Kidney (tissue), 13 donors: ENCODE measurements at regions not wholly inside any gene's neighbourhood (a gene's known extent, or its start where the extent isn't known, plus 50 kb on each side); places are given as distances from the start of the nearest gene placed in this dataset.
A peak's percentile ranks its signal among the peaks of the same experiment; 100 is the strongest.

ENCODE experiments used
- DNase-seq, 5 donors: peaks; one replicate each; pipeline ENCODE4 v3.0.0-alpha.2; 2013 to 2020
- FAIRE-seq: peaks from 2 replicates; lab custom pipeline; 2012; peaks lifted over from hg19 to GRCh38; lab: Jason Lieb, UNC
- H3K27ac ChIP-seq, 2 donors: one replicate each; pipeline ENCODE4 v1.7.0; 2013; ENCODE audit warnings: low read depth in 2 of 2, low read length in 2 of 2, inconsistent platforms in 1 of 2
- H3K27me3 ChIP-seq: one replicate; pipeline ENCODE4 v1.7.1; 2013; ENCODE audit warnings: low read length, inconsistent platforms; ENCODE audit not compliant: control insufficient read depth, insufficient read depth
- H3K36me3 ChIP-seq, 3 donors: one replicate each; pipeline versions ENCODE4 v1.7.0 to v1.7.1; 2013; ENCODE audit warnings: low read length in 3 of 3, control low read depth in 1 of 3, inconsistent platforms in 1 of 3; ENCODE audit not compliant: insufficient read depth in 3 of 3, control insufficient read depth in 2 of 3
- H3K4me1 ChIP-seq, 3 donors: one replicate each; pipeline versions ENCODE4 v1.7.0 to v1.7.1; 2013; ENCODE audit warnings: low read length in 3 of 3, inconsistent platforms in 1 of 3, low read depth in 1 of 3; ENCODE audit not compliant: control insufficient read depth in 2 of 3, insufficient read depth in 2 of 3
- H3K4me3 ChIP-seq, 3 donors: one replicate each; pipeline versions ENCODE4 v1.7.0 to v1.8.1; 2013; ENCODE audit warnings: low read length in 3 of 3, control low read depth in 1 of 3, inconsistent platforms in 1 of 3
- H3K9ac ChIP-seq, 3 donors: one replicate each; pipeline versions ENCODE4 v1.7.0 to v1.7.1; 2013; ENCODE audit warnings: low read length in 3 of 3, control low read depth in 1 of 3, inconsistent platforms in 1 of 3
- H3K9me3 ChIP-seq, 3 donors: one replicate each; pipeline versions ENCODE4 v1.7.0 to v1.7.1; 2013; ENCODE audit warnings: low read length in 3 of 3, control low read depth in 1 of 3, inconsistent platforms in 1 of 3; ENCODE audit not compliant: control insufficient read depth in 2 of 3, insufficient read depth in 1 of 3
- intact Hi-C: fragments of 100-400 bp; cut with DNase I; formaldehyde crosslinking; loops from one replicate; pipeline ENCODE4 v1.11.1; 2022
- TF ChIP-seq, protein P1 (sequence below): IDR thresholded peaks from 3 replicates; pipeline ENCODE4 v1.5.1; 2012; ENCODE audit warnings: mild to moderate bottlenecking, moderate library complexity, borderline replicate concordance; ENCODE audit not compliant: insufficient read depth; ENCODE audit errors: extremely low read depth
- donor health status: control.
- donor health status: control.
- donor health status: control.
- donor health status: control.
- donor health status: control.
- donor health status: DM: yes; HTN: yes; CAD: no.
- donor health status: Normal renal cell carcinoma (clear cell type).

DNA sequence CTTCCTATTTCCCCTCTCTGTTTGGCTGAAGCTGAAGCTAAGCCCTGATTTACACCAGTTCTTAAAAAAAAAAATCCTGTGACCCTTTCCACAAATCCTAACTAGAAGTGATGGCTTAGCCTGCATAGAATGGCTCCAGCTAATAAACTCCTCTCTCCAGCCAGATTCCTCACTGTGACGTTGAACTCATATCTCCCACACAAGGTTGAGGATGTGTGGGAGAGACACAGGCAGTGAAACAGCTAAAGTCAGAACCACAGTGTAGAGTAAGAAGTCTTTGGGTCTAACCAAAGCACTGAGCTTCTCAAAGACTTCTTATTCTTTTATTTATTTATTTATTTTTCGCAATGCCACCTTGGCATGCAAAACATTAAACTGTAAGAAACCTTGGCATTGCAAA, 268.3 kb downstream of the SNX13 start:
- Histone ChIP-seq H3K9ac (no peak overlapping the region), H3K36me3 (no peaks in the 10 kb centered on the region), H3K27me3 (no peaks in the 10 kb centered on the region), H3K27ac (no peak overlapping the region), H3K9me3 (no peaks in the 10 kb centered on the region), H3K4me1 (peaks cover 0 to 2% (median 0%) of the 10 kb centered on the region in 3 donors), H3K4me3 (no peak overlapping the region)
- peak in 1 of 5 donors; percentile 25 for DNase-seq
- intact Hi-C loops, result no loop called here
- FAIRE-seq, result no peak
- TF ChIP-seq, protein P1, sequence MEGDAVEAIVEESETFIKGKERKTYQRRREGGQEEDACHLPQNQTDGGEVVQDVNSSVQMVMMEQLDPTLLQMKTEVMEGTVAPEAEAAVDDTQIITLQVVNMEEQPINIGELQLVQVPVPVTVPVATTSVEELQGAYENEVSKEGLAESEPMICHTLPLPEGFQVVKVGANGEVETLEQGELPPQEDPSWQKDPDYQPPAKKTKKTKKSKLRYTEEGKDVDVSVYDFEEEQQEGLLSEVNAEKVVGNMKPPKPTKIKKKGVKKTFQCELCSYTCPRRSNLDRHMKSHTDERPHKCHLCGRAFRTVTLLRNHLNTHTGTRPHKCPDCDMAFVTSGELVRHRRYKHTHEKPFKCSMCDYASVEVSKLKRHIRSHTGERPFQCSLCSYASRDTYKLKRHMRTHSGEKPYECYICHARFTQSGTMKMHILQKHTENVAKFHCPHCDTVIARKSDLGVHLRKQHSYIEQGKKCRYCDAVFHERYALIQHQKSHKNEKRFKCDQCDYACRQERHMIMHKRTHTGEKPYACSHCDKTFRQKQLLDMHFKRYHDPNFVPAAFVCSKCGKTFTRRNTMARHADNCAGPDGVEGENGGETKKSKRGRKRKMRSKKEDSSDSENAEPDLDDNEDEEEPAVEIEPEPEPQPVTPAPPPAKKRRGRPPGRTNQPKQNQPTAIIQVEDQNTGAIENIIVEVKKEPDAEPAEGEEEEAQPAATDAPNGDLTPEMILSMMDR, result no peak

DNA sequence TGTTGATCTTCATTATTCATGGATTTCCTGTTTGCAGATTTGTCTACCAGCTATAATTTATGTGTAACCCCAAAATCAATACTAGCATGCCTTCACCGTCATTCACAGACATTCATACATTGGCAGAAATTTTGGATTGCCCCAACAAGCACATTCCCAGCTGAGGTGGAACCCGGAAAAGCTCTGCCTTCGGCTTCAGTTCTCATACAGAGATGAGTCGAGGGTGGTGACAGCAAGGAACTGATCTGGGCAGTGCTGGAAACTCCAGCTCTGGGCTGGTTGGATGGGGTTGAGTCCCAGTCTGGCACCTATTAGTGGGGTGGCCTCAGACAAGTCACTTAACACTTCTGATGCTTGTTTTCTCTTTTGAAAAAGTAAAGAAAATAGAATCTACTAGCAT, 267.5 kb downstream of the SNX13 start:
- H3K36me3 ChIP-seq, result no peaks in the 10 kb centered on the region
- H3K27me3 ChIP-seq, result no peaks in the 10 kb centered on the region
- FAIRE-seq (no peak), DNase-seq (no peak)
- no peak overlapping the region for H3K4me3 ChIP-seq
- no peaks in the 10 kb centered on the region for H3K9me3 ChIP-seq
- TF ChIP-seq, protein P1, result no peak
- intact Hi-C loops, result no loop called here
- H3K4me1 ChIP-seq, result peaks cover 0 to 2% (median 0%) of the 10 kb centered on the region in 3 donors
- no peak overlapping the region for H3K27ac ChIP-seq
- no peak overlapping the region for H3K9ac ChIP-seq

DNA sequence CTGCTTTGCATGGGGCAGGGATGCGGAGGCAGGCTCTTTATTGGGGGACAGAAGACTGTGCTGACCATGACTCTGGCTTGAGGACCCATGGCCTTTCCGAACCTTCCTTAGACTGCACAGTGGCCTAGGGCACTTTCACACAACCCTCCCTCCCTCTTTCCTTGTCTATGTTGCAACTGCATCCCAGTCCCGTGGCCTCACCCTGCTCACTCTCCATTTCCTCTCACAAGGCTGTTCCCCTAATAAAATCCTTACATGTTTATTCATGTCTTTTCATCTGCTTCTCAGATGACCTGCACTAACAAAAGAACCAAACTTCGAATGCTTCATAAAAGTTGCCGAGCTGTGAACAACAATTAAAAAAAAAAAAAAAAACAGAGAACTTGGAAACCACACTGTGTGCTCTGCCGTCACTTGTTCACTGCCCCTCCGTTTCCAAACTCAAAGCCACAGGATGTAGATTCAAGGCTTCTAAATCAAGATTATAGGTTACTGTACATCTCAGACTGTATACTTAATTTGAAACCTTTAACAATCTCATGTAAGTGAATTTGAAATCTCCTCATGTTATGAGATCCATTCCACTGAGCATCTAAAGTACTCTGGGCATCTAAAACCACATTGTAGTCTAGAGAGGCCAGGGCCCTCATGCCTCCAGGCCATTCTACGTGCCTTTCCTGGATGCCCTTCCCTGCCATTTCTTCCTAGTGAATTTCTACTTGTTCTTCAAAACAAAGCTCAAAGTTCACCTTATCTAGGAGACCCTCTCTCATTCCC, 265.9 kb downstream of the SNX13 start:
- Histone ChIP-seq H3K4me1 (peaks cover 0 to 2% (median 0%) of the 10 kb centered on the region in 3 donors), H3K27me3 (no peaks in the 10 kb centered on the region), H3K36me3 (no peaks in the 10 kb centered on the region), H3K9me3 (no peaks in the 10 kb centered on the region), H3K9ac (no peak overlapping the region), H3K4me3 (no peak overlapping the region), H3K27ac (no peak overlapping the region)
- intact Hi-C loops, result no loop called here
- DNase-seq (peak in 3 of 5 donors; percentile 23 to 58 (median 41)), FAIRE-seq (no peak)
- TF ChIP-seq, protein P1, result no peak
